ENCODE measurements at regions not wholly inside any gene's neighbourhood (a gene's known extent, or its start where the extent isn't known, plus 50 kb on each side); places are given as distances from the start of the nearest gene placed in this dataset.
"Not testable (repeated sequence)": the region's sequence is repeated elsewhere in the genome, so short reads cannot be mapped to it uniquely, and the experiment has no call there.

DNA sequence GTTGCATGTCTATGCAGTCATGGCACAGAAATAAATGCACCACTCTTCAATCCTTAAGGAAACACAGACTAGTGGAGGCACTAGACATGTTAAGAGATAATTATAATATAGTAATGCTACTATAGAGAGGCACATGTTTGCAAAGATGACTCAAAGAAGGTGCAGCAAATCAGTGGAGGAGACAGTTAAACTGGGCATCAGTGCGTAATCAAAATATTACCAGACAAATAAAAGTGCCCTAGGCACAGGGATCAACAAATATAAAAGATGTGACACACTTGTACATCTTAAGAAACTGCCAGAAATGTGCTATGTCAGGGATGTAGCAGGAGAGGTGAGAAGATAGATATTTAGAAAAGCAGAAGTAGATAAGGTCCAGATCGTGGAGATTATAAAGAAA lies 642.1 kb downstream of the SLCO4C1 start:
- no peak overlapping the region for H3K4me3 ChIP-seq (ENCODE audit: low read length)
- DNase-seq (ENCODE audit: low read depth): no peak
- TF ChIP-seq, protein P1, sequence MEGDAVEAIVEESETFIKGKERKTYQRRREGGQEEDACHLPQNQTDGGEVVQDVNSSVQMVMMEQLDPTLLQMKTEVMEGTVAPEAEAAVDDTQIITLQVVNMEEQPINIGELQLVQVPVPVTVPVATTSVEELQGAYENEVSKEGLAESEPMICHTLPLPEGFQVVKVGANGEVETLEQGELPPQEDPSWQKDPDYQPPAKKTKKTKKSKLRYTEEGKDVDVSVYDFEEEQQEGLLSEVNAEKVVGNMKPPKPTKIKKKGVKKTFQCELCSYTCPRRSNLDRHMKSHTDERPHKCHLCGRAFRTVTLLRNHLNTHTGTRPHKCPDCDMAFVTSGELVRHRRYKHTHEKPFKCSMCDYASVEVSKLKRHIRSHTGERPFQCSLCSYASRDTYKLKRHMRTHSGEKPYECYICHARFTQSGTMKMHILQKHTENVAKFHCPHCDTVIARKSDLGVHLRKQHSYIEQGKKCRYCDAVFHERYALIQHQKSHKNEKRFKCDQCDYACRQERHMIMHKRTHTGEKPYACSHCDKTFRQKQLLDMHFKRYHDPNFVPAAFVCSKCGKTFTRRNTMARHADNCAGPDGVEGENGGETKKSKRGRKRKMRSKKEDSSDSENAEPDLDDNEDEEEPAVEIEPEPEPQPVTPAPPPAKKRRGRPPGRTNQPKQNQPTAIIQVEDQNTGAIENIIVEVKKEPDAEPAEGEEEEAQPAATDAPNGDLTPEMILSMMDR (IDR thresholded peaks at IDR 0.05; ENCODE audit: insufficient read depth, low read depth, low read length, missing control alignments): no peak

DNA sequence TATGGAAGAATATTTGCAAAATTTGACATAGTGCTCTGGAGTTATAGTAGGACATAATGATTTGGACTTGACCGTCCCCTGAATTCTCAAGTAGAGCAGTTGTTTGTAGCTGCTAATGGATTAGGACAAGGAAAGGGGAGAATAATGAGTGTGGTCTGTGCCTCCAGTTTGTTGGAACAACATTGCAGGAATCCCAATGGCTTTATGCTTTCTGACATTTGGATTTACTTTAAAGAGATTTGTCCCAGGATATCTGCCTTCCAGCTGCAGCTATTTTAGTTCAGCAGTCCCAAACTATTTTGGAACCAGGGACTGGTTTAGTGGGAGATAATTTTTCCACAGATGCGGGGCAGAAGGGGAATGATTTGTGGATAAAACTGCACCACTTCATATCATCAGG lies 648.2 kb downstream of the SLCO4C1 start:
- TF ChIP-seq, protein P1 (IDR thresholded peaks at IDR 0.05; ENCODE audit: insufficient read depth, low read depth, low read length, missing control alignments): no peak
- DNase-seq (ENCODE audit: low read depth): no peak
- H3K4me3 ChIP-seq (ENCODE audit: low read length): no peak overlapping the region

DNA sequence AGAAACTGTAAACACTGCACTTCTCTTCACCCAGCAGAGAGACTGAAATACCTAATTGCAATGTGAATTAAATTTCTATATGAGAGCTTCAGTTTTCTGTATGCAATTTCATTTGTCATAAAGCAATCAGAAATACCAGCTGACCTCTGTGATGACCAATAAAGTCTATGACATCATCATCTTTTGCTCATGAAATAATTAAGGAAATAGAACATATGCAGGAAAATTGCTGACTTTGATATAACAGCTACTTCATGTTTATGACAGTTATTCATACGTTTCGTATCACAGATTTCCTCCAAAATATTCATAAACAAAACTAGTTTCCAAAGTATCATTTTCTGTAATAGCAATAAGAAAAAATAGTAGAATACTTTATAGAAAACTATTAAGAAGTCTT lies 652.3 kb downstream of the SLCO4C1 start:
- H3K4me3 ChIP-seq (ENCODE audit: low read length): no peak overlapping the region
- no peak for DNase-seq (ENCODE audit: low read depth)
- TF ChIP-seq, protein P1 (IDR thresholded peaks at IDR 0.05; ENCODE audit: insufficient read depth, low read depth, low read length, missing control alignments): no peak

DNA sequence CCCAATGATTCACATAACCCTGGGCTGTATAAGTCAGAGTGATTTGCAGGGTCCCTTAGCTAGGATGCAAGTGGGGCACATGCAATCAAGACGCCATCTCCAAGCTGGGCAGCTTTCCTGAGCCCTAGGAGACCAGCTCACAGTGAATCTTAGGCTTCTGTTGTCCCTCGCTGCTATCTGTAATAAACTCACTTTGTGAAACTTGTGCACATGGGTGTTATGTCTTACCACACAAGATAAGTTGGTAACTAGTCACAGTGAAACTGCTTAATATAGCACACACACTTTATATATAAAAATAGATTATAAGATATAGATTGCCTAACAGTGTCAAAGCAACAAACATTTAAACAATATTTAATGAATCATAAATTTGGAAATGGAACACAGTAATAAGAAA lies 658.5 kb downstream of the SLCO4C1 start:
- TF ChIP-seq, protein P1 (IDR thresholded peaks at IDR 0.05; ENCODE audit: insufficient read depth, low read depth, low read length, missing control alignments): no peak
- DNase-seq (ENCODE audit: low read depth): no peak
- no peak overlapping the region for H3K4me3 ChIP-seq (ENCODE audit: low read length)

DNA sequence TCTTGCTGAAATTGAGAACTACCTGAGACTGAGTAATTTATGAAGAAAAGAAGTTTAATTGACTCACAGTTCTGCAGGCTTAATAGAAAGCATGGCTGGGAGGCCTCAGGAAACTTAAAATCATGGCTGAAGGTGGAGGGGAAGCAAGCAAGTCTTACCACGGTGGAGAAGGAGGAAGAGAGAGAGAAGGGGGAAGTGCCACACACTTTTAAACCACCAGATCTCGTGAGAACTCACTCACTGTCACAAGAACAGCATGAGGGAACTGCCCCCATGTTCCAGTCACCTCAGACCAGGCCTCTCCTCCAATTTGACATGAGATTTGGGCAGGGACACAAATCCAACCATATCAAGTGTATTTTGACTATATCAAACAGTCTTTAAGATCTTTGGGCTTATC lies 668.3 kb downstream of the SLCO4C1 start:
- DNase-seq (ENCODE audit: low read depth); H3K4me3 ChIP-seq (ENCODE audit: low read length): not testable (repeated sequence)

DNA sequence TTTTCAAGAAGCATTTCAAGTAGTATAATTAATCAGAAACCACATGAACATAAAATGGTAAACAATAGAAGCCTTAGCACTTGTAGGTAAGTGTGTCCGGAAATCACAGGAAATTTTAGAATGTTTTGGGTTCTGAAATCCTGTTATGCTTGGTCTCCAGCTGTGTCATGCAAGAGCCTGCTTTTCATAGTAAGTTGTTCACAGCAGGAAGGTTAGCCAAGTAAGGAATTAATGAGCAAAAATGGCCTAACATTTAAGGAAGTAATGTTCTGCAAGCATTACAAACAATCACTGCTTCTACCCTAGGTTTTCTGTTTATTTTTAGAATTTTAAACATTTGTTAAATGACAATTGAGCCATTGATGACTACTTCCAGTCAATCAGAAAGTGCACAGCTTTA lies 669.5 kb downstream of the SLCO4C1 start:
- TF ChIP-seq, protein P1 (IDR thresholded peaks at IDR 0.05; ENCODE audit: insufficient read depth, low read depth, low read length, missing control alignments): no peak
- no peak overlapping the region for H3K4me3 ChIP-seq (ENCODE audit: low read length)

DNA sequence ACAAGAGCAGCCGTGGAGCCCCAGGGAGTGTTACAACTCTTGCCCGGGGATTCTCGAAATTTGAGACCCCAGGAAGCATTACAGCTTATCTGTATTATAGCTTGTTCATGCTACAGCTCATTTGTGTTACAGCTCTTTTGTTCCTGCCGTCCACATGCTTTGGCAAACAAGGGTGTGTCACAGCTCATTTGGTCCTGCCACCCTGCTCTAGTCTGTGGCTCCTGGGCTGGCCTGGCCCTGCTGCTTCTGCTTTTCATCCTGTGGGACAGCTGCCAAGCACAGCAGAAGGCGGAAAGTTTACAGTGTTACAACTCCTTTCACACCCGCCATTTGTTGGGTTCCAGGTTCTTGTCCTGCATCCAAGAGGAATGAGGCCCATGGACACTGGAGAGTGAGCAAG lies 685.0 kb downstream of the SLCO4C1 start:
- TF ChIP-seq, protein P1 (IDR thresholded peaks at IDR 0.05; ENCODE audit: insufficient read depth, low read depth, low read length, missing control alignments): no peak
- no peak for DNase-seq (ENCODE audit: low read depth)
- H3K4me3 ChIP-seq (ENCODE audit: low read length): no peak overlapping the region

More for the DNA sequence above, 669.5 kb downstream of the SLCO4C1 start:
- DNase-seq (ENCODE audit: low read depth): no peak

DNA sequence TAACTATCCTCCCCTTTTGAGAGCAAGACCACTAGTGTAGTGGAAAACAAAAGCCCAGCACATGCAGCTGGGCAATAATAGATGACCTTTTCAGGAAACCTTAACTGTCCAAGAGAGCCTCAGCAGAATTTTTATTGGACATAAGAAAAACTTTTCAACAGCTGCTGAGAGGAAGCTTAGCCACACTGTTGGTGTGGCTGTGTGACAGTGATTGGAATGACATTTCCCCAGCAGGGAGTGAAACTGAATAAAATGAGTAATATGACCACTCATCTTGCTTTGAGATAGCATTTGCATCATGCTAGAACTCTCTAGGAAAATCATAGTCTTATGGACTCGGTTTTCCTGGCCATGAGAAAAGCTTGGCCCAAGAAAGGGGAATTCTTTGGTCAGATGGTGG lies 687.8 kb downstream of the SLCO4C1 start:
- no peak for DNase-seq (ENCODE audit: low read depth)
- TF ChIP-seq, protein P1 (IDR thresholded peaks at IDR 0.05; ENCODE audit: insufficient read depth, low read depth, low read length, missing control alignments): no peak
- H3K4me3 ChIP-seq (ENCODE audit: low read length): no peak overlapping the region
